ENCODE measurements at regions not wholly inside any gene's neighbourhood (a gene's known extent, or its start where the extent isn't known, plus 50 kb on each side); places are given as distances from the start of the nearest gene placed in this dataset.

- no peak for TF ChIP-seq ZNF830 (CRISPR knock-in tag; IDR thresholded peaks at IDR 0.05)
Measured at GRCh38 chr15:91696981-91697380, 156.5 kb upstream of the SLCO3A1 start (continued).

- Histone ChIP-seq H3K9me3 (replicated peaks; ENCODE audit: control insufficient read depth, insufficient read depth, low read depth, low read length) (no peaks in the 10 kb centered on the region), H3K27ac (ENCODE audit: extremely low read depth, low read depth, low read length) (no peak overlapping the region), H3K4me1 (replicated peaks in 1 of 2; ENCODE audit: control insufficient read depth in 2 of 2, insufficient read depth in 2 of 2, low read length in 2 of 2) (no peaks in the 10 kb centered on the region), H3K4me2 (ENCODE audit: insufficient read depth, low read length) (no peak overlapping the region), H3K79me2 (ENCODE audit: control insufficient read depth, insufficient read depth, low read length) (no peaks in the 10 kb centered on the region), H3K36me3 (ENCODE audit: control insufficient read depth, insufficient read depth, low read length) (no peaks in the 10 kb centered on the region), H3K9ac (ENCODE audit: insufficient read depth in 1 of 2, low read depth in 2 of 2, low read length in 2 of 2) (no peak overlapping the region), H2AFZ (ENCODE audit: low read depth, low read length) (no peak overlapping the region), H4K20me1 (replicated peaks; ENCODE audit: control insufficient read depth, insufficient read depth, low read length) (no peaks in the 10 kb centered on the region), H3K27me3 (ENCODE audit: control insufficient read depth in 2 of 2, insufficient read depth in 2 of 2, low read length in 2 of 2) (peaks cover 0 to under 1% of the 10 kb centered on the region in 2 experiments; a peak in 1 of 5 replicates), H3K9me1 (ENCODE audit: control insufficient read depth, insufficient read depth, low read length) (peaks cover 3% of the 10 kb centered on the region), H3K4me3 (no peak overlapping the region)
- intact Hi-C loops (cut with micrococcal nuclease) (no loop called here), in situ Hi-C loops (cut with MboI) (no loop called here)
- CTCF ChIA-PET (ENCODE audit: low intra/inter-chr PET ratio), result no interaction called here
- POLR2A ChIA-PET, result interaction anchor here (1.1 kb wide), 1 partner anchor 8 kb away, joined by 5 read pairs; no protein-coding TSS in a partner anchor
- no peak for ATAC-seq
- BruUV-seq (replicated peaks), result no TSS peak
- DNase-seq (ENCODE audit: extremely low read depth in 1 of 4, low spot score in 3 of 4), result no peak
- WGBS (ENCODE audit: insufficient coverage, low coverage, missing lambda C conversion rate), result 0% methylated on average over 4 of the region's 4 CpGs
- FAIRE-seq, result no peak
- TF ChIP-seq ZC3H11A (IDR thresholded peaks at IDR 0.05; ENCODE audit: low read depth, low read length) (no peak), ZNF407 (IDR thresholded peaks at IDR 0.05; ENCODE audit: low read depth) (no peak), ZNF277 (CRISPR knock-in tag; IDR thresholded peaks at IDR 0.05; ENCODE audit: borderline replicate concordance) (no peak), PHTF2 (CRISPR knock-in tag; IDR thresholded peaks at IDR 0.05) (no peak), TRIM25 (IDR thresholded peaks at IDR 0.05; ENCODE audit: borderline replicate concordance) (no peak), ZBTB49 (CRISPR knock-in tag; IDR thresholded peaks at IDR 0.05; ENCODE audit: borderline replicate concordance) (no peak)
Measured at GRCh38 chr15:91698241-91698640, 155.3 kb upstream of the SLCO3A1 start.
